HepG2 (cell line): ENCODE measurements at regions not wholly inside any gene's neighbourhood (a gene's known extent, or its start where the extent isn't known, plus 50 kb on each side); places are given as distances from the start of the nearest gene placed in this dataset.

ENCODE experiments used
- ATAC-seq: fragments of 200-7000 bp; cut with Tn5 transposase; 3 replicates; pipeline ENCODE4 v1.9.1; 2020; ENCODE audit warnings: mild to moderate bottlenecking, moderate library complexity
- BruUV-seq: library from RNA; stranded (reverse); fragments of 400-500 nt; replicated peaks from 2 replicates; lab custom pipeline; 2021; lab: Mats Ljungman, UMichigan
- CTCF ChIA-PET: fragments of 300-600 bp; formaldehyde crosslinking; extraction: SDS; loops from one replicate; lab custom pipeline; 2021; ENCODE audit warnings: low total read pairs, inconsistent platforms, low intra/inter-chr PET ratio; lab: Yijun Ruan, JAX
- POLR2A ChIA-PET: fragments of 350-600 bp; sonication (Branson Sonifier 250); formaldehyde crosslinking; loops from one replicate; lab custom pipeline; 2020; ENCODE audit warnings: antibody characterized with exemption, inconsistent platforms; lab: Yijun Ruan, JAX
- DNase-seq: peaks from one replicate; pipeline ENCODE4 v3.0.0-alpha.2; 2015; ENCODE audit warnings: low spot score
- FAIRE-seq: peaks from 3 replicates; lab custom pipeline; 2011; peaks lifted over from hg19 to GRCh38; lab: Jason Lieb, UNC
- H2AFZ ChIP-seq: one replicate; pipeline ENCODE4 v1.6.1; 2011; ENCODE audit warnings: low read length, inconsistent platforms
- H3K27ac ChIP-seq: fragments of 300-600 bp; 3 replicates; pipeline ENCODE4 v1.8.0; 2011; ENCODE audit warnings: mixed run types, mild to moderate bottlenecking, mixed read lengths, low read length, inconsistent platforms; ENCODE audit not compliant: insufficient read depth; ENCODE audit errors: extremely low read length
- H3K27me3 ChIP-seq, 2 experiments: fragments of 200-600 bp in 1 of 2; 2 replicates in 1 of 2; 3 replicates in 1 of 2; pipeline versions ENCODE4 v1.6.0 to v1.8.0; 2011; ENCODE audit warnings: low read length in 2 of 2, mild to moderate bottlenecking in 2 of 2, moderate library complexity in 2 of 2, inconsistent platforms in 1 of 2; ENCODE audit not compliant: insufficient read depth in 2 of 2, control insufficient read depth in 1 of 2
- H3K36me3 ChIP-seq, 2 experiments: fragments of 200-600 bp in 1 of 2; replicated peaks in 1 of 2; 2 replicates in 1 of 2; 3 replicates in 1 of 2; pipeline versions ENCODE4 v1.5.1 to v1.8.0; 2011; ENCODE audit warnings: low read length in 2 of 2, inconsistent platforms in 1 of 2; ENCODE audit not compliant: insufficient read depth in 2 of 2, control insufficient read depth in 1 of 2
- H3K4me1 ChIP-seq: 2 replicates; pipeline ENCODE4 v1.5.1; 2012; ENCODE audit warnings: low read length, inconsistent platforms; ENCODE audit not compliant: insufficient read depth
- H3K4me2 ChIP-seq: 2 replicates; pipeline ENCODE4 v1.6.0; 2011; ENCODE audit warnings: low read depth, low read length, inconsistent platforms
- H3K4me3 ChIP-seq, 3 experiments: fragments of 200-600 bp in 1 of 3; sonication (generic), shearing (Covaris generic) in 1 of 3; replicated peaks in 1 of 3; 2 replicates each; pipeline ENCODE4 v1.5.1; 2011 to 2016; ENCODE audit warnings: low read length in 3 of 3, inconsistent platforms in 2 of 3, low read depth in 2 of 3, mild to moderate bottlenecking in 2 of 3, control low read depth in 1 of 3, mixed read lengths in 1 of 3; ENCODE audit not compliant: insufficient read depth in 1 of 3
- H3K79me2 ChIP-seq: one replicate; pipeline ENCODE4 v1.6.1; 2011; ENCODE audit warnings: low read length, inconsistent platforms; ENCODE audit not compliant: insufficient read depth
- H3K9ac ChIP-seq: 2 replicates; pipeline ENCODE4 v1.6.0; 2011; ENCODE audit warnings: mild to moderate bottlenecking, low read depth, low read length, inconsistent platforms; ENCODE audit not compliant: insufficient read depth
- H3K9me3 ChIP-seq: 2 replicates; pipeline ENCODE4 v1.5.1; 2012; ENCODE audit warnings: mild to moderate bottlenecking, low read length
- H4K20me1 ChIP-seq: 2 replicates; pipeline ENCODE4 v1.6.0; 2011; ENCODE audit warnings: inconsistent platforms, mild to moderate bottlenecking, low read length, moderate library complexity; ENCODE audit not compliant: insufficient read depth
- SMC3 ChIP-seq: IDR thresholded peaks from 2 replicates; pipeline ENCODE4 v1.6.1; 2011; ENCODE audit warnings: low read length, improper control_type of control experiment
- XRCC5 ChIP-seq: fragments of 200-400 bp; formaldehyde crosslinking; optimal IDR thresholded peaks from 2 replicates; pipeline ENCODE3; 2017; ENCODE audit warnings: mild to moderate bottlenecking, low read length
- ZFP37 ChIP-seq: sonication (generic); formaldehyde crosslinking; IDR thresholded peaks from 2 replicates; pipeline ENCODE4 v1.4.0; 2020; ENCODE audit warnings: missing genetic modification reagents, borderline replicate concordance
- ZNF256 ChIP-seq: sonication (generic); formaldehyde crosslinking; conservative IDR thresholded peaks from 2 replicates; pipeline ENCODE4 v1.4.0; 2020; ENCODE audit warnings: missing genetic modification reagents
- ZNF761 ChIP-seq: sonication (generic); formaldehyde crosslinking; conservative IDR thresholded peaks from 2 replicates; pipeline ENCODE4 v1.4.0; 2020; ENCODE audit warnings: mild to moderate bottlenecking, missing genetic modification reagents
- WGBS: methylation state at CpG from one replicate; pipeline ENCODE4 v1.1.6; 2017; ENCODE audit warnings: low lambda C conversion rate; 5-methylcytosine and 5-hydroxymethylcytosine counted together
- in situ Hi-C: cut with HindIII; loops from 2 replicates; pipeline ENCODE4 v1.10.0; 2017; ENCODE audit warnings: low pct_unique_long_range_greater_than_20kb; ENCODE audit not compliant: extremely low pct_ligation_motif_present
- intact Hi-C: fragments of 100-400 bp; cut with micrococcal nuclease; formaldehyde crosslinking; loops from one replicate; pipeline ENCODE4 v1.10.0; 2022; ENCODE audit not compliant: unreplicated experiment
- TF ChIP-seq, protein P1 (sequence below): sonication (generic); formaldehyde crosslinking; IDR thresholded peaks from 2 replicates; pipeline ENCODE4 v1.5.0; 2020; ENCODE audit warnings: mild to moderate bottlenecking, missing genetic modification reagents, moderate library complexity
- TF ChIP-seq, protein P2 (sequence below), 2 experiments: sonication (generic) in 1 of 2; formaldehyde crosslinking in 1 of 2; IDR thresholded peaks; 2 replicates each; pipeline versions ENCODE4 v1.4.0 to v1.6.1; 2018 to 2020; ENCODE audit warnings: missing genetic modification reagents in 2 of 2, borderline replicate concordance in 1 of 2, low read depth in 1 of 2, mild to moderate bottlenecking in 1 of 2, missing biosample characterization in 1 of 2

DNA sequence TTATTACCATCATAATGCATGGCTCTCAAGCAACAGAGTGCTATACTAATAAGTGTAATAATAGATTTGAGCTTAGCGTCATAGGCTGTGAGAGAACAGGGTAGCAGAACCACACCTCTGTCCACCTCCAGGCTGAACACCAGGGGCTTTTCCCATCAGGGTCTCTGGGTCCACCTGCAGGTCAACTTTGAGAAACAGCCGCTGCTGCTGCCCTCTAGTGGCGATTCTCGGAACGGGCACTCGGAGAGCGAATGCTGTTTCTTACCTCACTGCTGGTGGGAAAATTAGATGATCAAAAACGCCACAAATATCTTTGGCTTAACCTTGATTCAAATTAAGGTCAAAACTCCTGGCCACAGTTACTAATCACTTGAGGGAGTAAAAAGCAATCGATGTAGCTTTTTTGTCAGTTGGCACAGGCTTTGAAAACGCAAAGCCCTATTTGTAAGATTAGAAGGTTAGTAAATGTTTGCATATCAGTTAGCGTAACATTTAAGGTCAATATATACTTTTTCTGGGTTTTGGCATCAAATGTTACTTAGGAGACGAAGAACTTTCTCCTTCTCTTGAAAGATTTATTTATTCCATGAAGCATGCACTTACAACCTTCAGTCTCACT lies 127.9 kb upstream of the TMEM132D start:
- no peak for TF ChIP-seq ZNF761 (CRISPR knock-in tag)
- TF ChIP-seq, protein P1, sequence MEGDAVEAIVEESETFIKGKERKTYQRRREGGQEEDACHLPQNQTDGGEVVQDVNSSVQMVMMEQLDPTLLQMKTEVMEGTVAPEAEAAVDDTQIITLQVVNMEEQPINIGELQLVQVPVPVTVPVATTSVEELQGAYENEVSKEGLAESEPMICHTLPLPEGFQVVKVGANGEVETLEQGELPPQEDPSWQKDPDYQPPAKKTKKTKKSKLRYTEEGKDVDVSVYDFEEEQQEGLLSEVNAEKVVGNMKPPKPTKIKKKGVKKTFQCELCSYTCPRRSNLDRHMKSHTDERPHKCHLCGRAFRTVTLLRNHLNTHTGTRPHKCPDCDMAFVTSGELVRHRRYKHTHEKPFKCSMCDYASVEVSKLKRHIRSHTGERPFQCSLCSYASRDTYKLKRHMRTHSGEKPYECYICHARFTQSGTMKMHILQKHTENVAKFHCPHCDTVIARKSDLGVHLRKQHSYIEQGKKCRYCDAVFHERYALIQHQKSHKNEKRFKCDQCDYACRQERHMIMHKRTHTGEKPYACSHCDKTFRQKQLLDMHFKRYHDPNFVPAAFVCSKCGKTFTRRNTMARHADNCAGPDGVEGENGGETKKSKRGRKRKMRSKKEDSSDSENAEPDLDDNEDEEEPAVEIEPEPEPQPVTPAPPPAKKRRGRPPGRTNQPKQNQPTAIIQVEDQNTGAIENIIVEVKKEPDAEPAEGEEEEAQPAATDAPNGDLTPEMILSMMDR (CRISPR knock-in tag), result peak; percentile 81
- TF ChIP-seq, protein P2, sequence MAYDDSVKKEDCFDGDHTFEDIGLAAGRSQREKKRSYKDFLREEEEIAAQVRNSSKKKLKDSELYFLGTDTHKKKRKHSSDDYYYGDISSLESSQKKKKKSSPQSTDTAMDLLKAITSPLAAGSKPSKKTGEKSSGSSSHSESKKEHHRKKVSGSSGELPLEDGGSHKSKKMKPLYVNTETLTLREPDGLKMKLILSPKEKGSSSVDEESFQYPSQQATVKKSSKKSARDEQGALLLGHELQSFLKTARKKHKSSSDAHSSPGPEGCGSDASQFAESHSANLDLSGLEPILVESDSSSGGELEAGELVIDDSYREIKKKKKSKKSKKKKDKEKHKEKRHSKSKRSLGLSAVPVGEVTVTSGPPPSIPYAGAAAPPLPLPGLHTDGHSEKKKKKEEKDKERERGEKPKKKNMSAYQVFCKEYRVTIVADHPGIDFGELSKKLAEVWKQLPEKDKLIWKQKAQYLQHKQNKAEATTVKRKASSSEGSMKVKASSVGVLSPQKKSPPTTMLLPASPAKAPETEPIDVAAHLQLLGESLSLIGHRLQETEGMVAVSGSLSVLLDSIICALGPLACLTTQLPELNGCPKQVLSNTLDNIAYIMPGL (CRISPR knock-in tag; IDR thresholded peaks at IDR 0.05; ENCODE audit: borderline replicate concordance in 1 of 2, low read depth in 1 of 2), result 0 out of 4 replicates have a peak, but pooled peaks of 1 of the 2 experiments have one; percentile 18
- TF ChIP-seq XRCC5, result peak; percentile 88
- TF ChIP-seq SMC3, result peak; percentile 34; the same call in 1 of the 2 replicates
- no peak for TF ChIP-seq ZNF256 (CRISPR knock-in tag)
- no peak for TF ChIP-seq ZFP37 (CRISPR knock-in tag)
- H3K79me2 ChIP-seq, result no peaks in the 10 kb centered on the region
- ChIA-PET POLR2A (no interaction called here), CTCF (interaction anchor here (0.7 to 0.8 kb wide), 2 partner anchors 18 to 304 kb away, joined by 3 to 6 read pairs; no protein-coding TSS in a partner anchor)
- H3K4me1 ChIP-seq, result no peaks in the 10 kb centered on the region
- no peak overlapping the region for H3K4me3 ChIP-seq
- intact Hi-C loops, result no loop called here
- H3K4me2 ChIP-seq, result no peak overlapping the region
- no peaks in the 10 kb centered on the region for H3K9me3 ChIP-seq
- H2AFZ ChIP-seq, result no peak overlapping the region
- no peak overlapping the region for H3K27ac ChIP-seq
- peaks cover 1 to 25% of the 10 kb centered on the region in 2 experiments; a peak in 2 of 5 replicates for H3K27me3 ChIP-seq
- H4K20me1 ChIP-seq, result no peaks in the 10 kb centered on the region
- in situ Hi-C loops, result loop anchor here (25.0 kb wide), 1 partner anchor 706 kb away; no protein-coding TSS in a partner anchor
- H3K9ac ChIP-seq, result no peak overlapping the region
- DNase-seq, result peak; percentile 60
- WGBS, result 5% methylated on average over 12 of the region's 12 CpGs
- no TSS peak for BruUV-seq
- no peaks in the 10 kb centered on the region for H3K36me3 ChIP-seq
- peak; percentile 50 for FAIRE-seq
- ATAC-seq, result peak; percentile 97
